ENCODE measurements at regions not wholly inside any gene's neighbourhood (a gene's known extent, or its start where the extent isn't known, plus 50 kb on each side); places are given as distances from the start of the nearest gene placed in this dataset.

- no peak for TF ChIP-seq CTCF (IDR thresholded peaks at IDR 0.05; ENCODE audit: low read depth, low read length, missing control alignments)
- DNase-seq (ENCODE audit: extremely low read depth, low read depth), result no peak
- H3K4me3 ChIP-seq (replicated peaks; ENCODE audit: low read depth, low read length), result no peak overlapping the region
Measured at GRCh38 chr7:20554072-20554471, 61.4 kb upstream of the ABCB5 start.

GRCh38 chr7:20556091-20556490 lies 59.4 kb upstream of the ABCB5 start:
- no peak for DNase-seq (ENCODE audit: extremely low read depth, low read depth)
- no peak for TF ChIP-seq CTCF (IDR thresholded peaks at IDR 0.05; ENCODE audit: low read depth, low read length, missing control alignments)
- no peak overlapping the region for H3K4me3 ChIP-seq (replicated peaks; ENCODE audit: low read depth, low read length)

- H3K4me3 ChIP-seq (replicated peaks; ENCODE audit: low read depth, low read length), result no peak overlapping the region
- DNase-seq (ENCODE audit: extremely low read depth, low read depth), result no peak
- no peak for TF ChIP-seq CTCF (IDR thresholded peaks at IDR 0.05; ENCODE audit: low read depth, low read length, missing control alignments)
Measured at GRCh38 chr7:20557116-20557515, 58.4 kb upstream of the ABCB5 start.

- no peak for TF ChIP-seq CTCF (IDR thresholded peaks at IDR 0.05; ENCODE audit: low read depth, low read length, missing control alignments)
- DNase-seq (ENCODE audit: extremely low read depth, low read depth), result no peak
- H3K4me3 ChIP-seq (replicated peaks; ENCODE audit: low read depth, low read length), result no peak overlapping the region
Measured at GRCh38 chr7:20558963-20559716, 56.3 kb upstream of the ABCB5 start.

- no peak for TF ChIP-seq CTCF (IDR thresholded peaks at IDR 0.05; ENCODE audit: low read depth, low read length, missing control alignments)
Measured at GRCh38 chr7:20559883-20560282, 55.6 kb upstream of the ABCB5 start.

GRCh38 chr7:20560325-20561180 lies 54.9 kb upstream of the ABCB5 start:
- DNase-seq (ENCODE audit: extremely low read depth, low read depth), result no peak
- no peak for TF ChIP-seq CTCF (IDR thresholded peaks at IDR 0.05; ENCODE audit: low read depth, low read length, missing control alignments)
- no peak overlapping the region for H3K4me3 ChIP-seq (replicated peaks; ENCODE audit: low read depth, low read length)

More at GRCh38 chr7:20559883-20560282, 55.6 kb upstream of the ABCB5 start:
- no peak for DNase-seq (ENCODE audit: extremely low read depth, low read depth)
- H3K4me3 ChIP-seq (replicated peaks; ENCODE audit: low read depth, low read length), result no peak overlapping the region
